ENCODE measurements at regions not wholly inside any gene's neighbourhood (a gene's known extent, or its start where the extent isn't known, plus 50 kb on each side); places are given as distances from the start of the nearest gene placed in this dataset.
A peak's percentile ranks its signal among the peaks of the same experiment; 100 is the strongest.
"Not testable (repeated sequence)": the region's sequence is repeated elsewhere in the genome, so short reads cannot be mapped to it uniquely, and the experiment has no call there.

DNA sequence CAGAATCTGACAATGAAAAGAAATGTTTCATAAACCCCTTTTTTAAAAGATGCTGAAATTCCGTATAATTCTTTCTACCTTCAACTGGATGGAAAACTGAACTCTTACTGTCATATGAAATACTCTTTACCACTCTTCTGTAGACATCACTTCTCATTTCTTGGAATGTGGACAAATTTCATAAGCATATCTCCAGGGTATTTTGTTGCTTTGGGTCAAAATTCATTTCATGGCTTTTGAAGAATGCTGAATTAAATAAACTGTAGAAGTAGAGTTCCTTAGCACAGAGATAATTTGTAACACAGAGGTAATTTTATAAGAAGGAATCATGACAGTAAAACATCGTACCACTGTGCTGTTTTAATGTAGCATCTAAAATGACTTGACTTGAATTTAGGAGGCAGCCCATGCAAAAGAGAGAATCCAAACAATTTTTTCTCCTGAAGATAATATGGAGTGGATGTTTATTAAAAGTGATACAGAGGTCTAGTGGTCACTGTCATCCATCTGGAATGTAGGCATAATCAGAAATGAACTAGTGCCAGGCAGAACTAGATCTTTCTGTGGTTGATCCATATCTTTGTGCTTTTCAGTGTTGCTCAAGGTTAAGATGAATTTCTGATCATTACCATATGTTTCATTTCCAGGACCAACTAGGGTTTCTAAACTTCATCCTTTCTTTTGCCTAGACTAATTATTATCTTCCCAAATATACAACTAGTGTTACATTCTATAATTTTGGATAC lies 492.0 kb downstream of the KIF20B start:
- no peak for DNase-seq (ENCODE audit: low spot score)

DNA sequence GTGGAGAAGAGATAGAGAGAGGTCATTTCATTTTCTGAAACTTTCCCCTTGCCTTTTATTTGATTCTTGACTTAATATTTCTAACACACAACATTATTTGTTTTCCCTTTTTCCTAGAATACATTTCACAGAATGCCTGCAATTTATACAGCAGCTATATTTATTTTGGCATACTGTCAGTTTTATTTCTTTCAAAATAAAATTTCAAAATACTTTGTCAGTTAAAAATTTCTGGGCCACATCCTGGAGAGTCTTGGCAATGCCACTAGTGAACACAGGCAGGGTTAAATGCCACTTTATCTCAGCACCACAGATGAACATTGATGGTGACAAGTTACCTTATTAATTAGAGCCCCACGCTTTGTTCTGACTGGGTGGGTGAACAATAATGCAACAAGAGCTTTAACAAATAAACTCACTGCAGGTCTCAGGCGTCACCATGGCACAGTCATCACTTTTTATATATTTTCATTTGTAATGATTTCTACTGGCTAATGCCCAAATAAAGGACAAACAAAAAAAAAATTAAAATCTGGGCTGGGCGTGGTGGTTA lies 494.0 kb downstream of the KIF20B start:
- no peak for DNase-seq (ENCODE audit: low spot score)

DNA sequence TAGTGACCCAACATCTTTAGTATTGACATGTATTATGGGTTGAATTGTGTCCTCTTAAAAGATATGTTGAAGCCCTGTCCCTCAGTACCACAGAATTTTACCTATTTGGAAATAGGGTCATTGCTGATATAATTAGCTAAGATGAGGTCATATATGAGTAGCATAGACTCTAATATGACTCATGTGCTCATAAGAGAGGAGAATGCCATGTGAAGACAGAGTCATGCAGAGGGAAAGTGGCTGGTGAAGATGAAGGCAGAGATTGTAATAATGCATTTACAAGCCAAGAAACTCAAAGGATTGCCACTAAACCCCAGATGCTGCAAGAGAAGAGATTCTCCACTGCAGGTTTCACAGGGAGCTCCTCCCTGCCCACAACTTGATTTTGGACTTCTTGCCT lies 496.4 kb downstream of the KIF20B start:
- DNase-seq (ENCODE audit: low spot score) = no peak

DNA sequence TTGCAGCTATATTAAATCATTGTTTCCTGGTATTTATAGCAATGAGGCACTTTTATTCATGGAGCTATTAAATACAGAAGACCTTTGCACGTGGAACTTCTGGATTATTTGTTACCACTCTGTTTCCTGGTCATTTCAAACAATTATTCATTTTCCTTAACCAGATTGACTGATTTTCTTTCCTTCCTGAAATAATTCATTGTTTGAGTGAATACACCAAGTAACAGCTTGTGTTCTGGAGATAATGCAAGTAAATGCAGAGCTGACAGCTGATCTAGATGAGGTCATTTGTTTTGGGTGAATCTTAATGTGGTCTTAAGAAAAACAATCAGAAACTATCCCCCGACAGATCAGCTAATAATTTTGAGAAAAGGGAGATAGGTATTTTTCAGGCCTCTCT lies 497.7 kb downstream of the KIF20B start:
- DNase-seq (ENCODE audit: low spot score) = no peak

GRCh38 chr10:90199513-90199912 lies 498.1 kb downstream of the KIF20B start:
- DNase-seq (ENCODE audit: low spot score) = no peak

- DNase-seq (ENCODE audit: low spot score) = no peak
Observed at GRCh38 chr10:90204131-90204955, 503.0 kb downstream of the KIF20B start.

- no peak for DNase-seq (ENCODE audit: low spot score)
Observed at GRCh38 chr10:90204956-90205314, 503.5 kb downstream of the KIF20B start.

DNA sequence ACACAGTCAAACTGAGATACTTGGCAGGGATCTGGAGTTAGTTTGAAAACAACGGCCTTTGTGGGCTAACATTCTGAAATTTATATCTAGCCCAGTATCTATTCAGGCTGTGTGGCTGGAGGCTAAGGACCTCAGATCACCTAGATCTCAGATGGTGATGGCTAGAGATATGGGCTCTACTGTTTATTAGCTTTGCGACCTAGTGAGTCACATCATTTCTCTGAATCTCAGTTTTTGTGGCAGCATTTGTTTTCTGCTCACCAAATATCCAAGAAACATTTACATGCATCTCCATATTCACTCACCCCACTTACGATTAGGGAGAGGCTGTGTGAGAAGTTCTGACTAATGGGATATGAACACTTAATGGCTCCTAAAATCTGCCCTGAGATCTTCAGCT lies 503.9 kb downstream of the KIF20B start:
- DNase-seq (ENCODE audit: low spot score) = no peak

DNA sequence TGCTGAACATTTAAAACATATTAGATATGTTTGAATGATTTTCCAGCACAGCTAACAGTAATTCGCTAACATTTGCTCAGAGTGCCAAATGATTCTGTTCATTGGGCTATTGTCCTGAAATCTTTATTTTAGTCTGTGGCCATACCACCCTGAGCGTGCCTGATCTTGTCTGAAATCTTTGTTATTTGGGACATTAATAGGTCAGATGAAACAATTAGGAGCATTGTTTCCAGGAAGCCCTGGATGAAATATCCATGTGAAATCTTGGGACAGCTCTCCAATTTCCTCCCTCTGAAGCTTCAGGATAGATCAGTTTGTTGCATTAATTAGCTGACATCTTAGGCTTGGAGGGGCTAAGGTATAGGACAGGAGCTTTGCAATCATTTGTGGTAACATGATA lies 512.0 kb downstream of the KIF20B start:
- no peak for DNase-seq (ENCODE audit: low spot score)

GRCh38 chr10:90218846-90219245 lies 517.5 kb downstream of the KIF20B start:
- DNase-seq (ENCODE audit: low spot score) = no peak

GRCh38 chr10:90222372-90222771 lies 521.0 kb downstream of the KIF20B start:
- peak; percentile 2 for DNase-seq (ENCODE audit: low spot score)

DNA sequence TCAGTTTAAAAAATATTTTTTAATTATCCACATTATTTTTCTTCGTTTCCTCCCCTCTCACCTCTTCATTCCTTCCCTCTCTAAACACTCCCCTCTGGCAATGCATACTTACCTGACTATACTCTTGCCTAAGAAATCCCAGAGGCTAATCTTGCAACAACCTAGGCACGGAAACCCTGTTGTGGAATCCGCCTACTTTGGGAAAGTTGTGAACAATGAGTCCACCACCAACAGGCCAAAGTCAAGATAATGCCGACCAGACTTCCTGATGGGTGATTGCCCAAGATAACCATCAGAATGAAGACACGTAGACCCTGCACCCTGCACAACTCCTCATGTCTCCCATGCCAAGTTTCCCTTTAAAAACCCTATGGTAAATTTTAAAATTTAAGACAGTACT lies 521.5 kb downstream of the KIF20B start:
- DNase-seq (ENCODE audit: low spot score) = no peak

- no peak for DNase-seq (ENCODE audit: low spot score)
Observed at GRCh38 chr10:90224791-90225566, 523.6 kb downstream of the KIF20B start.

- no peak for DNase-seq (ENCODE audit: low spot score)
Observed at GRCh38 chr10:90226517-90226916, 525.1 kb downstream of the KIF20B start.

DNA sequence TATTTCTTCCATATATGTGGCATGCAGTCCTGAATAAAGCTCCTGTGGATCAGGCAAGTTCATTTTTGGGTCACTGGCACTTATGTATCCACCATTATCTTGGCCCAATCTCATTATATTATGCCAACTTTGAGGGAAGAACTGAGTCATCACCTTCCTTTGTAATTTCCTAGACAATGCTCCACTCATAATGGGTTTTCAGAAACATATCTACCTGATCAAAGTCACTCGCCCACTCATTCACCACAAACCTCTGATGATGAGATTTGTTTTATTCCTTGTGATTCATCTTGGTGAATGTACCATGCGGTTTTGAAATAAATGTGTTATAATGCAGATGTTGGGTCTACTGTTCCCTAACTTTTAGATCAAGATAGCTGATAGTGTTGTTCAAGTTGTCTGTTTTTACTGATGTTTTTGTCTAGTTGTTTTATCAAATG lies 525.8 kb downstream of the KIF20B start:
- no peak for DNase-seq (ENCODE audit: low spot score)

DNA sequence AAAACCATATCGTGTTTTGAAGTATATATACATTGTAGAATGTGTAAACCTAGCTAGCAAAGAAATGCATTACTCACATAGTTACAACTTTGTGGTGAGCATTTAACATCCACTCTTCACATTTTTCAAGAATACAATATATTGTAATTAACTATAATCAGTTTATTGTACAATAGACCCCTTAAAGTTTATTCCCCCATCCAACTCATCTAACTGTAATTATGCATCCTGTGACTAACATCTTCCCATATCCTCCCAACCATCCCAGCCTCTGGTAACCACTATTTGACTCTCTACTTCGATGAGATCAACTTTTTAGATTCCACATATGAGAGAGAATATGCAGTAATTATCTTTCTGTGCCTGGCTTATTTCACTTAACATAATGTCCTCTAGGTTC lies 526.4 kb downstream of the KIF20B start:
- no peak for DNase-seq (ENCODE audit: low spot score)

DNA sequence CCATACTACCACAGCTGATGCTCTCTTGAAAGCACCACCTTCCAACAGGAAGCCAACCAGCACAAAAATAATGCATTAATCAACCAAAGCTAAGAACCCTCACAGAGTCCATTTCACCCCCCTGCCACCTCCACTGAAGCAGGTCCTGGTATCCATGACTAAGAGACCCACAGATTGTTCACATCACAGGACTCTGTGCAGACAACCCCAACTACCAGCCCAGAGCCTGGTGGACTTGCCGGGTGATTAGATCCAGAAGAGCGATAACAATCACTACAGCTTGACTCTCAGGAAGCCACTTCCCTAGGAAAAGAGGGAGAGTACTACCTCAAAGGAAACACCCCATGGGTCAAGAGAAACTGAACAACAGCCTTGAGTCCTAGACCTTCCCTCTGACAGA lies 528.1 kb downstream of the KIF20B start:
- no peak for DNase-seq (ENCODE audit: low spot score)

- not testable (repeated sequence) for DNase-seq (ENCODE audit: low spot score)
Observed at GRCh38 chr10:90233805-90234204, 532.4 kb downstream of the KIF20B start.

GRCh38 chr10:90245623-90246022 lies 544.2 kb downstream of the KIF20B start:
- DNase-seq (ENCODE audit: low spot score) = no peak

DNA sequence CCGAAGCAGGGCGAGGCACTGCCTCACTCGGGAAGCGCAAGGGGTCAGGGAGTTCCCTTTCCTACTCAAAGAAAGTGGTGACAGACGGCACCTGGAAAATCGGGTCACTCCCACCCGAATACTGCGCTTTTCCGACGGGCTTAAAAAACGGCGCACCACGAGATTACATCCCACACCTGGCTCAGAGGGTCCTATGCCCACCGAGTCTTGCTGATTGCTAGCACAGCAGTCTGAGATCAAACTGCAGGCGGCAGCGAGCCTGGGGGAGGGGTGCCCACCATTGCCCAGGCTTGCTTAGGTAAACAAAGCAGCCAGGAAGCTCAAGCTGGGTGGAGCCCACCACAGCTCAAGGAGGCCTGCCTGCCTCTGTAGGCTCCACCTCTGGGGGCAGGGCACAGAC lies 549.4 kb downstream of the KIF20B start:
- not testable (repeated sequence) for DNase-seq (ENCODE audit: low spot score)

DNA sequence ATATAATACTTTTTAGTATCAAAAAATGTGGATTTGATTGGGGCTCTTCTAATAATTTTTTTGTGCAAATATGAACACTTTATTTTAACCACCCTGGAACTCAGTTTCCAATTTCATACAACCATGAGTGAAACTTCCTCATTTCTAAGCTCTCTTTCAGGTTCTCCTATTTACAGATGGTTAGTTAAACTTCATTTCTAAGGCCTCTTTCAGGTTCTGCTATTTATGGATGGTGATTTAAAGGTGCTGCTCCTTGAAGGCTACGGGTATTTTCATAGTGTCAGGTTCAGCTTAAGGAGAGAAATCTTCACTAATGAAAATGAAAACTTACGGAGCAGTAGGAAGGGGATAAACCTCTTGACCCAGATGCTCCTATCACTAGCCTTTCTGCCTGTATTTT lies 568.3 kb downstream of the KIF20B start:
- no peak for DNase-seq (ENCODE audit: low spot score)

GRCh38 chr10:90274721-90275468 lies 573.5 kb downstream of the KIF20B start:
- no peak for DNase-seq (ENCODE audit: low spot score)
